ENCODE measurements at regions not wholly inside any gene's neighbourhood (a gene's known extent, or its start where the extent isn't known, plus 50 kb on each side); places are given as distances from the start of the nearest gene placed in this dataset.

DNA sequence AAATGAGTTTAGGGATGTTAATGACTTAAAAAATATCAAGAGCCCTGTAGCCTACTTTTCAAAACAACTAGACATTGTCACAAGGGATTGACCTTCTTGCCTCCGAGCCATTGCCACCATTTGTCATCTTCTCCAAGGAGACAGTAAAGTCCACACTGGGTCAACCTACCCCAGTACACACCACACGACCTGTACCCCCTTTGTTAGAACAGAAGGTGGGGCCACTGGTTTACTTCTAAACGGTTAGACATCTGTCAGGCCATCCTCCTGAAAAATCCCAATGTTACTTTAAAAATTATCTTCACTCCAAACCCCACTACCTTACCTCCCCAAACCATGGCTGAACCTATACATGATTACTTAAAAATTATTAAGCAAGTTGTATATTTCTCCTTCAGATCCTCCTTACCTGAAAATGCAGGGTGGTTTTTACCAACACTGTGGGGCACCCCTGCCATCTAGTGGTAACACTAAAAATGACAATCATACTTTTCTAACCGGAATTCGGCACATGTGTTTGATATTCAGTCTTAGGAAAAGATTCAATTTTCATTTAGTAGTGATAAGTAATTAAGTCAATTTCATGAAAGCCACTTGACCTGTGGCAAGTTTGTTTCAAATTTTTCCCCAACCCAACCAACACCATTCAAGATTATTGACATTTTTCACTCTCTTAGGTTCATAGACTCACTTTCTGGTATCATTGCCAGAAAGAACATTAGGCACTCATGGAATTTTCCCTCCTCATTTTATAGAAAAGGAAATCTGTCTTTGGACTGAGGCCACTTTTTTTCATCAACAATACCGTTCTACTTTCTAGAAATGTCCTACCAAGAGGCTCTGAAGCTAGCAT is 265.3 kb upstream of the PKDCC start:
- peak; percentile 44 for DNase-seq (ENCODE audit: low spot score)

DNA sequence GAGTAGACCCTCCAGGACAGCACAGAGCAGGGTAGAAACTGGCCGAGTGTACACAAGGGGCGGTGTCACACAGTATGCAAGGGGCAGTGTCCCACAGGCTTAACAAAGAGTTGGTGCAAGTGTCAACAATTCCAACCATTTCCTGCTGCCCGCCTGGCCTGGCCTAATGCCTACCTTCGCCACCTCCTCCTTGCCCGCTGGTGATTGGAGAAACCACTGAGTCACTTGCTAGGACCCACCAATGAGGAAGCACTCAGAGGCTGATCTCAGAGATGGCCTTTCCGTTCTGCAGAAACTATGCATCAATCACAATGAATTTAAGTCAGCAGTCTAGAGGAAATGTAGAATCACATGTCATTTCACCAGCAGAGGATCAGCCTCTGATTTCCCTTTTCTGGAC is 263.3 kb upstream of the PKDCC start:
- DNase-seq (ENCODE audit: low spot score) = no peak

DNA sequence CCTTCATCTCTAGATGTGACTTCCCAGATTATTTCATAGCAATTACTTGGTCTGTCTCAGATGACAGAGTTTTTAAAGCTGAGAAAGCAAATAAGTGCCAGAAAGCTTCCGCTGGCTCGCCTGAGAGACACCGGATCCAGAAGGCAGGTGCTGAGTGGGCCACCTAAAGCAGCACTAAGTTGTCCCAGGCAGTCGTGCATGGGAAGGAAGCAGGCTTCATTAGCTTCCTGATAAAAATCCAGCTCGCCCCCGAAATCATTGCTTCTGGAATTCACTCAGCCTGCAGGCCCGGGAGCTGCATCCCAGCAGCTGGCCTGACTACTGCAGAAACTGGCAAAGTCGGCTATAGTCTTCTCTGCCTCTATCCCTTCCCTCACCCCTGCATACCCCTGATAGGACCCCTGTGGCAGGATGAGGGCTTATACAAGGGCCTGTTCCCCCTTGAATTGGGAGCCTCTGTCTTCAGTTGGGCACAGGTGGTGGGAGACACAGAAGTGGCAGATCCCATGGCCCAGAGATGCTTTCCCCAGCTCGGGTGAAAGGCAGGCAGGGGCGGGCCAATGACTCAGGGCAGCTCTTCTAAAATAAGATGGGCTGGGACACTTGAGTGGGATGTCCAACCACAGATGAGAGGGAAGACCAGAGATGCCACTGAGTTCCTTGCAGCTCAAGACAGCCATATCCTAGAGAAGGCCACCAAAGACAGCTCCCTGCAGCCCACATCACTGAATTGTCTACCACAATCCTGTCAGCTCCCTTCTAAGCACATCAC is 262.4 kb upstream of the PKDCC start:
- DNase-seq (ENCODE audit: low spot score) = no peak

DNA sequence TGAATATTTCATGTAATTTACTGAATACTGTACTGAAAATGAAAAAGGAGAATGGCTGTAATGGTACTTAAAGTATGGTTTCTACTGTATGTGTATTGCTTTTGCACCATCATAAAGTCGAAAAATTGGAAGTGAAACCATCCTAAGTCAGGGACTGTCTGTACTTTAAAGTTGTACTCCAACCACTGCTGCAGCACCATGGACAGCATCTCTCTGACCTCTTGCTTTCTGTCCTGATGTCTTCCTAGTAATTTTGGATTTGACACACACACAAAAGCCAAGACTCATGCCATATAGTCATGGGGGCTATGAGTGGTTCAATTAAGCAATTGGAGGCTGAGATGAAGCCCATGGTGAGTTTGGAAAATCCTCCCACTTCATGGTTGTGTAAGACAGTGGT is 256.3 kb upstream of the PKDCC start:
- no peak for DNase-seq (ENCODE audit: low spot score)

DNA sequence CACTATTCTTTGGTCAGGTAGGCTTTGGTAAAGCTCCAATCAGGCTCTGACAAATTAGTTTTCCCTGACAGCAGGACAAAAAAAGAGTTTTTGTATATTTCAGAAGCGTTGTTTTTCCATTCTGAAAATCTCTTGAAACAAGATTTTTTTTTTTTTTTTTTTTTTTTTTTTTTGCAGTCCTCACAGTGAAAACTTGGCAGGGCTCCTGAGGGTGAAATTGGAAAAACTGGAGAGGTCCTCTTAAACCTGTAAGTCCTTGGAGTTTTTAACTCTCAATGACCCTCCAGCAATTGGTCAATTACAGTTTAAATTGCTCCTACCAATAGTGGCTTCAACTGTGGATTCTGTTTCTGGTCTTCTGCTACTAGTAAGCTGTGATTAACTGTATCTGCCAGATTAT is 244.5 kb upstream of the PKDCC start:
- DNase-seq (ENCODE audit: low spot score) = no peak

DNA sequence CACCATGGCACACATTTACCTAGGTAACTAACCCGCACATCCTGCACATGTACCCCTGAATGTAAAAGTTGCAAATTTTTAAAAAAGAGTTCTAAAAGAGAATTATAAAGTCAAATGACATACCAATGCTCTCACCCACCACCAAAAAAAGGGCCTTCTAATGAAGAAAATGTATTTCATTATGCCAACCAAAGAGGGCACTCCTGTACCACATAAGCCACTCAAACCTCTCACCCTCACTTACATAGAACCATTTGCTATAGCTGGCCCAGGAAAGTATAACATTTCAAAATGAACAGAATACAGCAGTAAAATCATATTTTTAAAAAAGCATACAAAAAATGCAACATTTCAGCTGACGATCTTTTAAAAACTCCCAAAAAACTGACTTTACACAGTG is 241.5 kb upstream of the PKDCC start:
- no peak for DNase-seq (ENCODE audit: low spot score)

DNA sequence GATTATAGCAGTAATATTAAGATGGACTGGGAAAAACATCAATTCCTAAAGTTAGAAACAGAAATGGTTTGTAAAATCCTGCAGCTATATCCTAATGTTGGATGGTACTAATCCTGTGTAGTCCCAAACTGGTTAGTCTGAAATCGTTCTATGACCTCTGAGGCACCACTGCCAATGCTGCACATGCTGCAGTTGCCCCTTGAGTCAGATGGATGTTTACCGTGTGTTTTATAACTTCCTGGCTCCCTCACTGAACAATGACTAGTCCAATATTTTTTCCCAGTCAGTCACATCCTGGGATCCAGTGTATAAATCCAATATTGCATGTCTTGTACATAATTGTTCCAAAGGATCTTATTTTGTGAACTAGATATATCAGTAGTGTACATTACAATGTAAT is 226.7 kb upstream of the PKDCC start:
- no peak for DNase-seq (ENCODE audit: low spot score)

DNA sequence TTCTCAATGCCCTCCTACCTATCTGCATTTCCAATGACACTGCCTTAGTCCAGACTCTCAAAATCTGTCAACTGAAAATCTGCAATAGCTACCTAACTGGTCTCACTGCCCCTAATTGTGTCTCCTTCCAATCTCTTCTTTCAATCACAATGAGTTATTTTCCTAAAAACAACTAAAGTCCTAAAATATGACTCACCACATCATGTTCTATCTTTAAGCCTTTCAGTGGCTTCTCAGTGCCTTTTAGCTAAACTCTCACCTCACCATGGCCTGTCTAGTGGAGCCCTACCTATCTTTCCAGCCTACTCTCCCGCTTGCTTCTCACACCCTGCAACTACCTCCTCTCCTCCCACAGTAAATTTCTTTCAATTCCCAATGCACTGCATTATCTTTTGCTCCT is 220.9 kb upstream of the PKDCC start:
- DNase-seq (ENCODE audit: low spot score) = no peak

DNA sequence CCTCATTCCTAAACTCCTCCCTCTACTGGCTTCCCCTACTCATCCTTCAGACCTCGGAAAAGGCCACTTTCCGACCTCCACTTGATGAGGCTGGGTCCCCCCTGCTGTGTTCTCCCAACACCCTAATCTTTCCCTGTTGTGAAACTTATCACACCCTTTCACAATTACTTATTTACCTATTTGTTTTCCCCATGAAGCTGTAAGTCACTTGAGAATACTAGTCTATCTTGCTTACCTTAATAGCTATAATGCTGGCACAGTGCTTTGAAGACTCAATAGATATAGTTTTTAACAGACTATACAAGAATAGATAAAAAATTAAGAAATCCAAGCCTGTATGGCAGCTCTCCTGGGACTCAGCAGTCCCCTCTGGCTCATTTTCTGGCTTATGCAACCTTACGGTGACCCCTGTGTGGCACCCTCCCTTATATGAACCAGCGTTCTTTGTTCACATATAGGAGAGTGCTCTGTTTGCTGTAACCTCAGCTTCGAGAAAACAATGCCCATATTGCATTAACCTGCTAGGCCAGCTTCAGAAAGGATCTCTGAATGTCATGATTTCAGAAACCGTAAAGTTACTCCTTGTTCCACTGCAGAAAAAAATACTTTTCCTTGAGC is 220.4 kb upstream of the PKDCC start:
- no peak for DNase-seq (ENCODE audit: low spot score)

DNA sequence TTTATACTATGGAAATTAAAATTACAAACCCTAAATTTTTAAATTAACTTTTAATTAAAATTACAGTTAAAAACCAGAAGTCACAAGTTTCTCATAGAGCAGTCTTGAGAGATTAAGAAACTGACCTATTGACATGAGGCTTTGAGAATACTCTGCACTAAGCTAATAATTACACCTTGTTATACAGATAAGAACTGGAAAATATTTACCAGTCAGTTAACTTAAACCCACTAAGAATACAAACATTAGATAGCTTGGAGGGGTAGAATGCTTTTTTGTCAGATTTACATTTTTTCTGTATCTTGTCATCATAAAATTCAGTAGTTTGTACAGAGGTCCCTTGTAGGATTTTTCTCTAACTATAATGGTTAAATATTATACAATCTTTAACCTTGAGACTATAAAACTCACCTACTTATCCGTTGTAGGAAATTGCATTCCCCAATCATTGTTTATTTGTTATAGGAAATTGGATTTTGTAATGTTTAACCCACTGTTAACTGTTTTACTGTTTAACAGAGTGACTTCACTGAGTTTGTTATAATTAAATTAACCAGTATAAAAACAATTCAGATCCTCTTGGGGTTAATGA is 219.7 kb upstream of the PKDCC start:
- no peak for DNase-seq (ENCODE audit: low spot score)

DNA sequence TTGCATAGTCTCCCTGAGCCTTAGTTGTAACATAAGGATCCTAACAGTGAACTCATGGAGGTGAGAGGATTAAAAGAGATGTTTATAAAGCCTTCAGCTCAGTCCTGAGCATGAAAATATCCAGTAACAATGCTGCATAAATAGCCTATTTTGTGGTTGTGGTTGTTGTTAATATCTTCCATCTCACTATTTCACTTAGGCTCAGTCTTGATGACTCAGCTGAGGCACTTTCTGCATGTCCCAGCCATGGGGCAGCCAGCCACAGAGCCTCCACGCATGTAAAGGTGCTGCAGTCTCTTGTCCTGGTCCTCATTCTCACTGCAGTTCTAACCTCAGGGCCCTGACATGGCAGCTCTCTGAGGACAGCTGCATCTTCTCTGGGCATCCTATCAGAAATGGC is 218.8 kb upstream of the PKDCC start:
- DNase-seq (ENCODE audit: low spot score) = no peak

DNA sequence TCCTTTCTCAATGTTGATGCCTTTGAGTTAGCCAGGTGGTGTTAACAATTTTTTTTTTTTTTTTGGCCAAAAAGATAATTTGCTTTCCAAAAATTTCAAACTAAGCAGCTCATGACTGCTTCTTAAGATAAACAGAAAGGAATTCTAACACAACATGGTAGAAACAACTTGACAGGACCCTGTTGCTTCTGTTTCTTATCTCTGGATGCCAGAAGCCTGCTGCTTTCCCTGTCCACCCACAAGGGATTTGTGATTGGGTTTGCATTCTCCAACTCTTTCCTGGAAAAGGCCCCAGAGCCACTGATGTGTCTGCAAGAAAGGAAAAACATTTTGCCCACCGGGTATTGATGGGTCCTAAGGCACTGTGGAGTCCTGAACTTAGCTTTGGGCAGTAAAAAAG is 217.2 kb upstream of the PKDCC start:
- no peak for DNase-seq (ENCODE audit: low spot score)

DNA sequence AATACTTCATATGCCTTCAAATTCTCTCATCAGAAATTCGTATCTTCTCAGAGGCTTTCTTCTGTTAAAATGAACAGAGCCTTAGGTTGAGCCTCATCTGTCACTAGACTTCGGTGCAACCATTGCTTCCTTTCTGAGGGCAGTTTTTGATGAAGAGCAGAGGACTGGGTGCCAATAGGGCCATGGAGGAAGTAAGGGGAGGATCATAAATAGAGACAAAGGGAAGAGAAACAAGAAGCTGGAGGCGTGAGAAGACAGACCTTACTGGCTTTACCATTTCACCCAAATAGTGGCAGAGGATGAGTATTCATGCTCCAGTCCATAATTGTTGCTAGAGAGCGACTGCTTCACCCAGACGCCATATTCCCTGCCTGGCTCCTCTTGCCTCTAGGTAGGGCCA is 215.6 kb upstream of the PKDCC start:
- DNase-seq (ENCODE audit: low spot score) = no peak

DNA sequence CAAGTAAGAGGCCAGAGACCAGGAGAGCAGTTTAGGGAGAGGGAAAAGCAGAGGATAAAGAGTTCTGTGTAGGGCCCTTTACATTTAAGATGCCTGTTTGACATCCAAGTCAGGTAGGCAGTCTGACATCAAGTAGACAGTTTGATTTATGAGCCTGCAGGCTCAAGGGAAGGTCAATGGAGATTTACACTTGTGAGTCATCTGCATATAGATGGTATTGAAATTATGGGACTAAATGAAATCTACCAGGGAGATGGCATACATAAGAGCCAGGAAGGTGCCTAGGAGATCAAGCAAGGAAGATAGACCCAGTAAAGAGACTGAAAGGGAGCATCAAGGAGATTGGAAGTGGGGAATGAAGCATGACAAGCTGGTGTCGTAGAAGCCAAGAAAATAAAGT is 212.4 kb upstream of the PKDCC start:
- DNase-seq (ENCODE audit: low spot score) = no peak

DNA sequence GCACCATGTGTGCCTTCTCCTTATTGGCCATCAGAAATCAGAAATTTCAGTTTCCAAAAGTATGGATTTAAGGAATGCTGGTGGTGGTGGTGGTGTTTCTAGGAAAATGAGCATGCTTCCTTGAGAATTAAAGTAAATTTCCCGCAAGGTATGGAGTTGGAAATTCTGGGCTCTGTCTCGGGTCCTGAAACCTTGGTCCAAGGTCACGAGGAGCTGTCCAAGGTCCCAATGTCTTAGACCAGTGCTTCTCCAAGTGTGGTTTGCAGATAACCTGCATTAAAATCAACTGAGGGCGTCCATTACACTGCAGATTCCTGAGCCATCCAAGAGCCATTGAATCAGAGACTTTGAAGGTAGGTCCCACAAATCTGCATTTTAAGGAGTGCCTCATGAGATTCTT is 210.9 kb upstream of the PKDCC start:
- peak; percentile 6 for DNase-seq (ENCODE audit: low spot score)

DNA sequence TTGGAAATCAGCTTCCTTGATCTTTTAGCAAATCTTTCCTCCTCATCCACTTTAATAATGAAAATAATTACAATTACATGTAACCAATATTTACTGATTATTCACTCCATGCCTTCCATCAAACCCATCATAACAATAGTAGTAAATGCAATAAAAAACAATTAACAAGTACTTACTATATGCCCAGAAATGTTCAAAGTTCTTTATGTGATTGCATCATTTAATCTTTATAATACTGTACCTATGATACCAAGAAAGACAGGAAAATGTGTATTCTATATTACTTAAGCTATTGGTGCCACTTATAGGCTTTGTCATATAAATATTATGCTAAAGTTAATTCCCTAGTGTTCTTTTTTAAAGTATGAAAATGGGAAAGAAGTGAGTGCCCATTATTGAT is 210.2 kb upstream of the PKDCC start:
- DNase-seq (ENCODE audit: low spot score) = no peak

DNA sequence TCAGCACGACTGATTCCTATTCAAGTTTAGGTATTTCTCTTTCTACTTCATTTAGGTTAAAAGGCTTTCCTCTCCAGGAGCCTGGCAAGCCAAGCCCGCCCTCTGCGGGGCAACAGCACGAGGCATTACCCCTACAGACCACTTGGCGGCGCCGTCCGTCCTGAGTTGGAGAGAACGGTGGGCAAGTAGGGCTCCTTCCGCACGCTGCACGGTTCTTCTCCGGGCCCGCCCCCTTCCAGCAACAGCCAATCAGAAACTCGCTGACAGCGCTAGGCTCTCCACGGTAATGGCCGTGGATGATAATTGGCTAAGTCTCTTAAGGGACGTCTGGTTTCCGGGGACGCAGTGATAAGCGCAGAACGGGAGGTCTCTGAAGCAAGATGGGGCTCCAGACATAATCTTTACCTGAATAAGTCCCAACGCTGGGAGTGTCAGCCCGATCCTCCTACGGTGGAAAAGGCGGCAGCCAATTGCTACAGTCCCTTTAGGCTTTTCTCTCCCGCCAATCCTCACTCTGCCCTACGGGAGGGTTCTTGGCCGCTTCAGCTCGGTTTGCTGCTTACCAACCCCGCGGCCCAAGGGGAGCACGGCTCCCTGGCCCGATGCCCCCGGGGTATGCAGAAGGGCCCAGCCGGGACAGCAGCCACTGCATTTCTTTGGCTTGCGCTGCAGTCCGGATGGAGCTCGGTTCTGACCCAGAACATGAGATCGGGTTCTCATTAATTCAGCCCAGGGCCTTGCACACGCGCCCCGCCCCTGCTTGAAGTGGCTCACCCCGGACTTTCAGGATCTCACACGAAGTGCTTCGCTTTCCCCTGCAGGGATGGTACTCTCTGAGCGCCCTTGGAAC is 206.9 kb upstream of the PKDCC start:
- peak; percentile 98 for DNase-seq (ENCODE audit: low spot score)

DNA sequence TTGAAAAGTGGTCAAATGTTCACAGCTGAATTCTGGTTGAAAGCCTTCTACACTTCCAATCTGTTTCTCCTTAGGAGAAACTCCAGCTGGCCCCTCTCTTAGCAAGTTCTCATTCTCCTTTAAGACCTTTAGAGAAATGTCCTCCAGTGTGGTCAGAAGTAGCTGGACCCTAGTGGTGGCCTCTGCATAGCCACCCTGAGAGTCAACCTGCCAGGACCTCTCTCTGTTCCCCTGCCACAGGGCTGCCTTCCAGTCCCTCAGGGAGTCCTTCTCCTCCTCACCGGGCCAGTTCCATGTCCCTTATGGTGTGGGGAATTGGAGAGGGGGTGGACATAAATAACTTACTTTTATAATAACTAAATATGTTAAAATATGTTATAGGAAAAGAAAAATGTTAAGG is 200.9 kb upstream of the PKDCC start:
- no peak for DNase-seq (ENCODE audit: low spot score)

DNA sequence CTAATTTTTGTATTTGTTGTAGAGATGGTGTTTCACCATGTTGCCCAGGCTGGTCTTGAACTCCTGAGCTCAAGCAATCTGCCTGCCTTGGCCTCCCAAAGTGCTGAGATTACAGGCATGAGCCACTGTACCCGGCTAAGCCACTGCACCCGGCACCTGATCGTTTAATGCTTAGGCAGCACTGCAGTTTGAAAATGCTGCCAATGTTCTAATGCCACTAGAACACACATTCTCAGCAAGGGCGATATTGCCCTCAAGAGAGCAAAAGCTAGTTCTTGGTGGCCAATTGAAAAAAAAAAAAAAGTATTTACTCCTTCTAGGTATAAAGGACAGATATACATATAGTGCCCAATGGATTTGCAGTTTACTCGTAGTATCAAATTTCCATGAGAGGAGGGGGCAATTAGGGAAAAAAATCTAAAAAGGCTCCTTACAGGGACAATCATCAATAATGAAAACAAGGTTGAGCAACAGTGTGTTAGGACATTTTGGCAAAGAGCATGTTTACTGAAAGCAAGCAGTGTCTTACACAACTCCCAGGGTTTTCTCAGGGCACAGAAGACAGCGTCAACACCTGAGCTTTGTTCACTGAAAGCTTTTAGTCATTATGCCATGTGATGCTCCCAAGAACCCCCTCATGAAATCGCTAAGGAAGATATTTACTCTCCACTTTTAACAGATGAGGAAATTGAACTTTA is 199.9 kb upstream of the PKDCC start:
- DNase-seq (ENCODE audit: low spot score) = no peak

DNA sequence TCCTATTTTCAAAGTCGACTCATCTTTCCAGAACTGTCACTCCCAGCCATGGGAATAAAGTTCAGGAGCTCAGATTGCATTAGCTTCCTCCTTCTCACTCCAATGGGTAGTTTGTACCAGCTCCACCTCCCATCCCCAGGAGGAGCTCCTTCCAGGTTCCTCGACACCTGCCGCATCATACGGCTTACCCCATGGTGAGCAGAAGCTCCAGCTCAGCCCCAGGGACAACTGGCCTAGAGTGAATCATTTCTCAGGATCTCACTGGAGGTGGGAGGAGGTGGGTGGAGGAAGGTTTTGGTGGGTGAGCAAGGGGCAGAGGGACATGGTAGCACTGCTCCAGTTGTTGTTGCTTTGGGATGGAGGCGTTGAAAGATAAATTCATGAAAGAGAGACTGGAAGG is 196.3 kb upstream of the PKDCC start:
- no peak for DNase-seq (ENCODE audit: low spot score)

All from CD4-positive, alpha-beta T cell treated with Interleukin-15 for 4 hours (primary cell).